NCI-H1092 (cell line): ENCODE measurements at regions not wholly inside any gene's neighbourhood (a gene's known extent, or its start where the extent isn't known, plus 50 kb on each side); places are given as distances from the start of the nearest gene placed in this dataset.
"Not testable (repeated sequence)": the region's sequence is repeated elsewhere in the genome, so short reads cannot be mapped to it uniquely, and the experiment has no call there.

Source experiments
- DNase-seq: peaks from one replicate; lab custom pipeline; 2025; lab: John Stamatoyannopoulos, UW

- DNase-seq = no peak
These were observed 248.8 kb upstream of the FZD8 start for GRCh38 chr10:35890676-35891495.

- DNase-seq = no peak
These were observed 248.0 kb upstream of the FZD8 start for GRCh38 chr10:35889971-35890675.

GRCh38 chr10:35889226-35889625 lies 247.1 kb upstream of the FZD8 start:
- no peak for DNase-seq

GRCh38 chr10:35888400-35888799 lies 246.3 kb upstream of the FZD8 start:
- DNase-seq = no peak

- no peak for DNase-seq
These were observed 245.6 kb upstream of the FZD8 start for GRCh38 chr10:35887685-35888084.

- DNase-seq = no peak
These were observed 243.0 kb upstream of the FZD8 start for GRCh38 chr10:35885076-35885475.

GRCh38 chr10:35884657-35885071 lies 242.6 kb upstream of the FZD8 start:
- no peak for DNase-seq

- no peak for DNase-seq
These were observed 240.5 kb upstream of the FZD8 start for GRCh38 chr10:35882422-35883150.

- DNase-seq = no peak
These were observed 239.2 kb upstream of the FZD8 start for GRCh38 chr10:35881320-35881719.

- no peak for DNase-seq
These were observed 234.2 kb upstream of the FZD8 start for GRCh38 chr10:35876248-35876647.

GRCh38 chr10:35875016-35875676 lies 233.1 kb upstream of the FZD8 start:
- DNase-seq = no peak

GRCh38 chr10:35874311-35875015 lies 232.4 kb upstream of the FZD8 start:
- no peak for DNase-seq

- peak; percentile 33 for DNase-seq
These were observed 230.6 kb upstream of the FZD8 start for GRCh38 chr10:35872671-35873070.

GRCh38 chr10:35870665-35871310 lies 228.7 kb upstream of the FZD8 start:
- DNase-seq = no peak

- not testable (repeated sequence) for DNase-seq
These were observed 216.7 kb upstream of the FZD8 start for GRCh38 chr10:35858676-35859283.

- DNase-seq = no peak
These were observed 215.8 kb upstream of the FZD8 start for GRCh38 chr10:35857860-35858259.

- DNase-seq = no peak
These were observed 213.3 kb upstream of the FZD8 start for GRCh38 chr10:35855155-35855947.

- no peak for DNase-seq
These were observed 212.6 kb upstream of the FZD8 start for GRCh38 chr10:35854661-35855060.

GRCh38 chr10:35852721-35853120 lies 210.6 kb upstream of the FZD8 start:
- DNase-seq = no peak

- DNase-seq = no peak
These were observed 206.3 kb upstream of the FZD8 start for GRCh38 chr10:35848412-35848811.
